HCT116 (cell line): ENCODE measurements at regions not wholly inside any gene's neighbourhood (a gene's known extent, or its start where the extent isn't known, plus 50 kb on each side); places are given as distances from the start of the nearest gene placed in this dataset.

Experiments used
- ATAC-seq: fragments of 200-7000 bp; cut with Tn5 transposase; 2 replicates; pipeline ENCODE4 v1.9.1; 2020; ENCODE audit warnings: mild to moderate bottlenecking, moderate library complexity
- BruUV-seq: library from RNA; stranded (reverse); fragments of 400-500 nt; replicated peaks from 2 replicates; lab custom pipeline; 2021; lab: Mats Ljungman, UMichigan
- CTCF ChIA-PET: fragments of 300-600 bp; sonication (Branson Sonifier 250); formaldehyde crosslinking; loops from one replicate; lab custom pipeline; 2021; ENCODE audit warnings: antibody characterized with exemption; lab: Charles Lee
- POLR2A ChIA-PET: fragments of 300-600, 350-600 bp; sonication (Branson Sonifier 250); formaldehyde crosslinking; loops from one replicate; lab custom pipeline; 2021; ENCODE audit warnings: antibody characterized with exemption; lab: Charles Lee
- RAD21 ChIA-PET, 2 experiments: fragments of 300-600 bp; sonication (Branson Sonifier 250); formaldehyde crosslinking; loops; one replicate each; lab custom pipeline; 2023; ENCODE audit warnings: low total read pairs in 2 of 2; ENCODE audit not compliant: uncharacterized antibody in 2 of 2, unreplicated experiment in 2 of 2, low non-redundant PET in 1 of 2; lab: Charles Lee
- DNase-seq: peaks from one replicate; pipeline ENCODE4 v3.0.0-alpha.2; 2010; ENCODE audit warnings: low read depth, low spot score
- H2AFZ ChIP-seq: fragments of 200-600 bp; shearing (Covaris generic), sonication (generic); 2 replicates; pipeline ENCODE4 v1.6.1; 2017; ENCODE audit warnings: low read depth, mixed run types, mixed read lengths, antibody characterized with exemption, low read length; ENCODE audit not compliant: poor library complexity, severe bottlenecking
- H3K27ac ChIP-seq: 2 replicates; pipeline ENCODE4 v1.5.1; 2012; ENCODE audit warnings: low read depth, low read length
- H3K27me3 ChIP-seq: fragments of 200-600 bp; sonication (generic); 2 replicates; pipeline ENCODE4 v1.6.1; 2016; ENCODE audit warnings: mixed run types, low read length, mixed read lengths; ENCODE audit not compliant: insufficient read depth
- H3K36me3 ChIP-seq, 2 experiments: fragments of 200-500 bp in 1 of 2; fragments of 200-600 bp in 1 of 2; sonication (Bioruptor generic) in 1 of 2; sonication (generic) in 1 of 2; 2 replicates each; pipeline versions ENCODE4 v1.5.1 to v1.6.1; 2014 to 2016; ENCODE audit warnings: low read length in 2 of 2, inconsistent platforms in 1 of 2, mixed read lengths in 1 of 2, mixed run types in 1 of 2; ENCODE audit not compliant: insufficient read depth in 2 of 2, control insufficient read depth in 1 of 2
- H3K4me1 ChIP-seq, 2 experiments: fragments of 200-600 bp in 1 of 2; sonication (generic) in 1 of 2; 2 replicates each; pipeline versions ENCODE4 v1.5.1 to v1.6.1; 2012 to 2017; ENCODE audit warnings: low read length in 2 of 2, inconsistent platforms in 1 of 2, mild to moderate bottlenecking in 1 of 2, mixed read lengths in 1 of 2, mixed run types in 1 of 2, moderate library complexity in 1 of 2; ENCODE audit not compliant: insufficient read depth in 2 of 2, control insufficient read depth in 1 of 2
- H3K4me2 ChIP-seq: fragments of 200-600 bp; sonication (generic); 2 replicates; pipeline ENCODE4 v1.6.1; 2017; ENCODE audit warnings: mixed run types, low read length, mixed read lengths
- H3K4me3 ChIP-seq, 2 experiments: fragments of 200-600 bp in 1 of 2; sonication (generic) in 1 of 2; replicated peaks in 1 of 2; 2 replicates each; pipeline ENCODE4 v1.5.1; 2011 to 2016; ENCODE audit warnings: low read length in 2 of 2, control low read depth in 1 of 2, low read depth in 1 of 2, mild to moderate bottlenecking in 1 of 2, mixed read lengths in 1 of 2, mixed run types in 1 of 2
- H3K79me2 ChIP-seq: fragments of 200-600 bp; sonication (generic); 2 replicates; pipeline ENCODE4 v1.6.1; 2017; ENCODE audit warnings: mild to moderate bottlenecking, mixed run types, low read length, moderate library complexity, mixed read lengths; ENCODE audit not compliant: insufficient read depth
- H3K9ac ChIP-seq: fragments of 200-600 bp; sonication (generic); 2 replicates; pipeline ENCODE4 v1.6.1; 2016; ENCODE audit warnings: low read length, mixed read lengths
- H3K9me2 ChIP-seq: fragments of 200-600 bp; sonication (generic), shearing (Covaris generic); 2 replicates; pipeline ENCODE4 v1.6.1; 2017; ENCODE audit warnings: mixed run types, mild to moderate bottlenecking, moderate library complexity; ENCODE audit not compliant: insufficient read depth
- H3K9me3 ChIP-seq, 2 experiments: fragments of 200-500 bp in 1 of 2; fragments of 200-600 bp in 1 of 2; sonication (Bioruptor generic) in 1 of 2; sonication (generic) in 1 of 2; 2 replicates each; pipeline ENCODE4 v1.6.1; 2014 to 2017; ENCODE audit warnings: low read length in 2 of 2, mixed read lengths in 2 of 2, inconsistent platforms in 1 of 2, low read depth in 1 of 2, mild to moderate bottlenecking in 1 of 2, mixed run types in 1 of 2, moderate library complexity in 1 of 2; ENCODE audit not compliant: control insufficient read depth in 1 of 2, insufficient read depth in 1 of 2
- H4K20me1 ChIP-seq: fragments of 200-600 bp; sonication (generic), shearing (Covaris generic); 2 replicates; pipeline ENCODE4 v1.6.1; 2017; ENCODE audit warnings: mixed run types, mild to moderate bottlenecking, moderate library complexity; ENCODE audit not compliant: insufficient read depth
- ELF1 ChIP-seq: IDR thresholded peaks from 2 replicates; pipeline ENCODE4 v1.6.1; 2012; ENCODE audit warnings: low read depth, borderline replicate concordance
- EZH2 ChIP-seq: fragments of 200-600 bp; sonication (generic); IDR thresholded peaks from 2 replicates; pipeline ENCODE4 v1.6.1; 2017; ENCODE audit warnings: antibody characterized with exemption, mixed run types
- RAD21 ChIP-seq: IDR thresholded peaks from 2 replicates; pipeline ENCODE4 v1.6.1; 2012; ENCODE audit warnings: low read depth, mild to moderate bottlenecking
- SIN3A ChIP-seq: IDR thresholded peaks from 2 replicates; pipeline ENCODE4 v1.6.1; 2012; ENCODE audit warnings: low read depth
- SP1 ChIP-seq: IDR thresholded peaks from 2 replicates; pipeline ENCODE4 v1.6.1; 2012; ENCODE audit warnings: low read depth
- TCF7L2 ChIP-seq: IDR thresholded peaks from 2 replicates; pipeline ENCODE4 v1.7.0; 2011; ENCODE audit warnings: borderline replicate concordance, inconsistent platforms; ENCODE audit not compliant: insufficient read depth, insufficient read length; ENCODE audit errors: extremely low read depth
- ZBTB33 ChIP-seq: IDR thresholded peaks from 2 replicates; pipeline ENCODE4 v1.6.1; 2011; ENCODE audit warnings: mild to moderate bottlenecking, low read length, moderate library complexity; ENCODE audit not compliant: insufficient replicate concordance; ENCODE audit errors: extremely low read depth
- ZFX ChIP-seq: fragments of 450-650 bp; IDR thresholded peaks from 2 replicates; pipeline ENCODE4 v1.6.1; 2017
- ZNF274 ChIP-seq: fragments of 200-500 bp; sonication (Bioruptor generic); IDR thresholded peaks from 2 replicates; pipeline ENCODE4 v1.6.1; 2014; ENCODE audit warnings: mild to moderate bottlenecking, low read depth, low read length, inconsistent platforms
- intact Hi-C: fragments of 100-400 bp; cut with micrococcal nuclease; formaldehyde crosslinking; loops from 2 replicates; pipeline ENCODE4 v1.10.0; 2022

GRCh38 chr10:120085096-120085796, 192.7 kb downstream of the SEC23IP start:
- BruUV-seq = no TSS peak
- DNase-seq = no peak

DNA sequence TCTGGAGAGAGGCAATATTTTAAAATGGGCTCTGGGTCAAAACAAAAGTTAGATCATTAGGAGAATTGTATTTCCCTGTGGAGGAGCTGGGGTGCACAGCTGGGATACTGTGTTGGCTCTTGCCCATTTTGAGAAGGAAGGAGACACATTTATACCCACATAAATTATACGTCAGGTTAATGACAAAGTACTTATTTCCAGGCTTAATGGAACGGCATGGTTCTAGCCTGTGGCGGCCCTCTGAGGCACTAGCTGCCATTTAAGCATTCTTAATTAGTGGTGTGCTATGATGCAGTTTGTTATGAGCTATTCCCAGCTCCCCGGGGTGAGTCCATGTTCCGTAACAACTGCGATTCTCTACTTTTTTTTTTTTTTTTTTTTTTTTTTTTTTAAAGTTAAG, 193.5 kb downstream of the SEC23IP start:
- intact Hi-C loops = no loop called here
- no peak overlapping the region for H3K4me3 ChIP-seq
- no peak overlapping the region for H3K9ac ChIP-seq
- no TSS peak for BruUV-seq
- DNase-seq (no peak), ATAC-seq (no peak)
- H3K27me3 ChIP-seq = peaks cover 10% of the 10 kb centered on the region; the same call in 1 of the 2 replicates
- H3K9me2 ChIP-seq = no peaks in the 10 kb centered on the region
- no peaks in the 10 kb centered on the region for H3K4me1 ChIP-seq
- no peaks in the 10 kb centered on the region for H4K20me1 ChIP-seq
- ChIA-PET POLR2A (no interaction called here), RAD21 (no interaction called here), CTCF (no interaction called here)
- H3K27ac ChIP-seq = no peak overlapping the region
- H3K36me3 ChIP-seq = no peaks in the 10 kb centered on the region
- H3K79me2 ChIP-seq = no peaks in the 10 kb centered on the region
- no peaks in the 10 kb centered on the region for H3K9me3 ChIP-seq
- TF ChIP-seq TCF7L2 (no peak), SP1 (no peak), RAD21 (no peak), ELF1 (no peak), ZNF274 (no peak), ZFX (no peak)
- no peak overlapping the region for H2AFZ ChIP-seq
- no peak overlapping the region for H3K4me2 ChIP-seq

More at GRCh38 chr10:120085096-120085796, 192.7 kb downstream of the SEC23IP start:
- no peaks in the 10 kb centered on the region for H3K36me3 ChIP-seq
- no peaks in the 10 kb centered on the region for H3K79me2 ChIP-seq
- H3K4me3 ChIP-seq = no peak overlapping the region
- no peak for ATAC-seq
- CTCF ChIA-PET = no interaction called here
- POLR2A ChIA-PET = no interaction called here
- H3K4me2 ChIP-seq = no peak overlapping the region
- TF ChIP-seq EZH2 (no peak), SIN3A (no peak), ZFX (0 out of 2 replicates have a peak, but pooled peaks have one; percentile 15), ZBTB33 (no peak)
- TF ChIP-seq, all 23 proteins: peak for 1
- H3K9me2 ChIP-seq = no peaks in the 10 kb centered on the region
- RAD21 ChIA-PET = no interaction called here
- H3K27ac ChIP-seq = no peak overlapping the region
- H3K4me1 ChIP-seq = no peaks in the 10 kb centered on the region
- intact Hi-C loops = no loop called here
- H3K27me3 ChIP-seq = peaks cover 10% of the 10 kb centered on the region; the same call in 1 of the 2 replicates
- no peaks in the 10 kb centered on the region for H3K9me3 ChIP-seq
- no peak overlapping the region for H2AFZ ChIP-seq
- H3K9ac ChIP-seq = no peak overlapping the region
- no peaks in the 10 kb centered on the region for H4K20me1 ChIP-seq
